ENCODE measurements at regions not wholly inside any gene's neighbourhood (a gene's known extent, or its start where the extent isn't known, plus 50 kb on each side); places are given as distances from the start of the nearest gene placed in this dataset.
"Not testable (repeated sequence)": the region's sequence is repeated elsewhere in the genome, so short reads cannot be mapped to it uniquely, and the experiment has no call there.

DNA sequence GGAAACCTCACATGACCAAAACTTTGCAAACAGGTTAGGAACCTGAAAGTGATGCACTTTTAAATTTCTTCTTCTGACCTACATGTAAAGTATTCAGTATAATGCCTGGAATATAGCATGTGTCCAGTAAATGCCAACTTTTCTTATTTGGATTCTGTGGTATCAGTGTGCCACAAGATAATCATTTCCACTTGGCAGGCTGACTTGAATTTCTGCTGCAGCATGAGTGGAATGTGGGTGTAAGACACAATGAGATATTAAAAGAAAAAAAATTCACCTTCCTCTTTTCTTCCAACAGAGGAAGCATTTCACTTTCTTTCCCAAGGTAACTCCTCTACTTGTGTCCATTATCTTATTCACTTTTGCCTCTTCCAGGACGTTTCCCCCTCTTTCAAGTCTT lies 141.9 kb upstream of the PRKD1 start:
- no peaks in the 10 kb centered on the region for H3K36me3 ChIP-seq (replicated peaks; ENCODE audit: insufficient read depth, low read length)
- H3K9me2 ChIP-seq (replicated peaks; ENCODE audit: insufficient read depth, low read length), result no peaks in the 10 kb centered on the region
- no peaks in the 10 kb centered on the region for H4K20me1 ChIP-seq (ENCODE audit: insufficient read depth, low read length)
- H2AFZ ChIP-seq (ENCODE audit: low read length), result no peak overlapping the region
- H3F3A ChIP-seq (ENCODE audit: insufficient read depth, low read length), result no peaks in the 10 kb centered on the region
- H3K79me2 ChIP-seq (ENCODE audit: low read length), result no peaks in the 10 kb centered on the region
- no peak overlapping the region for H3K4me3 ChIP-seq (ENCODE audit: low read length)
- no peaks in the 10 kb centered on the region for H3K27me3 ChIP-seq (replicated peaks; ENCODE audit: insufficient read depth, low read length)
- H3K9me3 ChIP-seq (replicated peaks; ENCODE audit: insufficient read depth, low read length), result no peaks in the 10 kb centered on the region
- no peak overlapping the region for H3K9ac ChIP-seq (ENCODE audit: low read length)
- H3K4me1 ChIP-seq (ENCODE audit: low read length), result no peaks in the 10 kb centered on the region
- TF ChIP-seq EZH2 (optimal IDR thresholded peaks at IDR 0.05; ENCODE audit: low read depth, low read length) (no peak), EZH2phosphoT487 (IDR thresholded peaks at IDR 0.05; ENCODE audit: low read length) (no peak)
- TF ChIP-seq, protein P1, sequence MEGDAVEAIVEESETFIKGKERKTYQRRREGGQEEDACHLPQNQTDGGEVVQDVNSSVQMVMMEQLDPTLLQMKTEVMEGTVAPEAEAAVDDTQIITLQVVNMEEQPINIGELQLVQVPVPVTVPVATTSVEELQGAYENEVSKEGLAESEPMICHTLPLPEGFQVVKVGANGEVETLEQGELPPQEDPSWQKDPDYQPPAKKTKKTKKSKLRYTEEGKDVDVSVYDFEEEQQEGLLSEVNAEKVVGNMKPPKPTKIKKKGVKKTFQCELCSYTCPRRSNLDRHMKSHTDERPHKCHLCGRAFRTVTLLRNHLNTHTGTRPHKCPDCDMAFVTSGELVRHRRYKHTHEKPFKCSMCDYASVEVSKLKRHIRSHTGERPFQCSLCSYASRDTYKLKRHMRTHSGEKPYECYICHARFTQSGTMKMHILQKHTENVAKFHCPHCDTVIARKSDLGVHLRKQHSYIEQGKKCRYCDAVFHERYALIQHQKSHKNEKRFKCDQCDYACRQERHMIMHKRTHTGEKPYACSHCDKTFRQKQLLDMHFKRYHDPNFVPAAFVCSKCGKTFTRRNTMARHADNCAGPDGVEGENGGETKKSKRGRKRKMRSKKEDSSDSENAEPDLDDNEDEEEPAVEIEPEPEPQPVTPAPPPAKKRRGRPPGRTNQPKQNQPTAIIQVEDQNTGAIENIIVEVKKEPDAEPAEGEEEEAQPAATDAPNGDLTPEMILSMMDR (IDR thresholded peaks at IDR 0.05; ENCODE audit: low read length), result no peak
- no peak overlapping the region for H3K4me2 ChIP-seq (ENCODE audit: low read depth, low read length)
- H3K27ac ChIP-seq (ENCODE audit: low read length), result no peak overlapping the region
- no peak for DNase-seq

DNA sequence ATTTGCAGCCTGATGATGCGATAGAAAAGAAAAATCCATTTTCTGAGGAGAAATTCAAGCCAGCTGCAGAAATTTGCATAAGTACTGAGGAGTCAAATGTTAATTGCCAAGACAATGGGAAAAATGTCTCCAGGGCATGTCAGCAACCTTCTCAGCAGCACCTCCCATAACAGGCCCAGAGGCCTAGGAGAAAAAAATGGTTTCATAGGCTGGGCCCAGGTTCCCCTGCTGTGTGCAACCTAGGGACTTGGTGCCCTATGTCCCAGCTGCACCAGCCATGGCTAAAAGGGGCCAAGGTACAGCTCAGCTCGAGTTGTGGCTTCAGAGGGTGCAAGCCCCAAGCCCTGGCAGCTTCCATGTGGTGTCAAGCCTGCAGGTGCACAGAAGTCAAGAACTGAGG lies 144.8 kb upstream of the PRKD1 start:
- H3K4me2 ChIP-seq (ENCODE audit: low read depth, low read length); H3K9me2 ChIP-seq (replicated peaks; ENCODE audit: insufficient read depth, low read length); DNase-seq; H3K4me1 ChIP-seq (ENCODE audit: low read length); H3K79me2 ChIP-seq (ENCODE audit: low read length); H4K20me1 ChIP-seq (ENCODE audit: insufficient read depth, low read length); H3K9ac ChIP-seq (ENCODE audit: low read length); H3K27ac ChIP-seq (ENCODE audit: low read length); H3K36me3 ChIP-seq (replicated peaks; ENCODE audit: insufficient read depth, low read length); H2AFZ ChIP-seq (ENCODE audit: low read length); H3F3A ChIP-seq (ENCODE audit: insufficient read depth, low read length); H3K9me3 ChIP-seq (replicated peaks; ENCODE audit: insufficient read depth, low read length); H3K27me3 ChIP-seq (replicated peaks; ENCODE audit: insufficient read depth, low read length); H3K4me3 ChIP-seq (ENCODE audit: low read length): not testable (repeated sequence)

DNA sequence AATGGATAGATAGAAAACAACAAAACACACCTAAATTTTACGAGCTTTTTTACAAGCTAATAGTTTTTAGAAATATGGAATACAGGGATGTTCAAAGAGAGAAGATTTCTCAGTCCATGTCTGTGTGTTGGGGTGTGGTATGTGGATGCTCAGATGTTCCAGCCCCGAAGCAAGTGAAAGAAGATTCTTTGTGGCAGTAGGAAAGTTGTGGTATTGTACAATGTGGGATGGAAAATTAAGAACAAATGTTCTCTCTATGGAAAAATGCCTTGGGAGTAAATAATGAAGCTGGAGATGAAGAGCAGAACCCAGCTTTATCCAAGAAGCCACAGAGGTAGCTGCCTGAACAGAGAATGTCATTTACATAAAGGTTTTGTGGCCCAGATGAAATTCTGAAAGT lies 150.3 kb upstream of the PRKD1 start:
- Histone ChIP-seq H3K9me2 (replicated peaks; ENCODE audit: insufficient read depth, low read length) (no peaks in the 10 kb centered on the region), H3K27ac (ENCODE audit: low read length) (no peak overlapping the region), H3K4me1 (ENCODE audit: low read length) (no peaks in the 10 kb centered on the region), H3K9ac (ENCODE audit: low read length) (no peak overlapping the region), H3K79me2 (ENCODE audit: low read length) (no peaks in the 10 kb centered on the region), H3K4me2 (ENCODE audit: low read depth, low read length) (no peak overlapping the region), H3K9me3 (replicated peaks; ENCODE audit: insufficient read depth, low read length) (no peaks in the 10 kb centered on the region), H3K36me3 (replicated peaks; ENCODE audit: insufficient read depth, low read length) (no peaks in the 10 kb centered on the region), H3K27me3 (replicated peaks; ENCODE audit: insufficient read depth, low read length) (no peaks in the 10 kb centered on the region), H2AFZ (ENCODE audit: low read length) (no peak overlapping the region), H4K20me1 (ENCODE audit: insufficient read depth, low read length) (no peaks in the 10 kb centered on the region), H3K4me3 (ENCODE audit: low read length) (no peak overlapping the region), H3F3A (ENCODE audit: insufficient read depth, low read length) (no peaks in the 10 kb centered on the region)
- TF ChIP-seq EZH2phosphoT487 (IDR thresholded peaks at IDR 0.05; ENCODE audit: low read length) (no peak), EZH2 (optimal IDR thresholded peaks at IDR 0.05; ENCODE audit: low read depth, low read length) (no peak)
- TF ChIP-seq, protein P1 (IDR thresholded peaks at IDR 0.05; ENCODE audit: low read length), result no peak
- no peak for DNase-seq

DNA sequence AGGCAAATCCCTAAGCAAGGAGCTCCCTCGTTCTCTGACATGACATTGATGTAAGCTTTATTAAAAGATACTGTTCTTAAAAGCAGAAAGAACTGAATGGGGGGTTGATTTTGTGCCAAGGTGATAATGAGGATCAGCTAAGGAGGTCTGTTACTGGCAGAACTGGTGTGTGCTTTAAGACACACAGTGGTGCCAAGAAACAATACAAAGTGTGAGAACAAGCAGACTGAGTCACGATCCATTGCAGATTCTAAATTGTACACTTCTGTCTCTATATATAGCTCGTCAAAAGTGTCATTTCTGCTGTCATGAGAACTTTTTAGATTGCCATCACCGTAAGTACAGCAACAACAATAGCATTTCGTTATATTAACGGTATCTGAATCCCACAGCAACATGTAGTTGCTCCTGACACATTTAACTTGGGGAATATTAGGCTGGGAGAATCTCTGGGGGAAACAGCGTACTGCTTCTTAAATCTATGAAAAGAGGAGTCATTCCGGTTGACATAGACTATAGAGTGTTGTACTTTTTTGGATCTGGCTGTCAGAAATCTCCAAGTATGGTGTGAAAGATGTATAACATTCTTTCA lies 151.3 kb upstream of the PRKD1 start:
- Histone ChIP-seq H3K9me2 (replicated peaks; ENCODE audit: insufficient read depth, low read length) (no peaks in the 10 kb centered on the region), H3K4me3 (ENCODE audit: low read length) (no peak overlapping the region), H3K9me3 (replicated peaks; ENCODE audit: insufficient read depth, low read length) (no peaks in the 10 kb centered on the region), H3K4me1 (ENCODE audit: low read length) (no peaks in the 10 kb centered on the region), H3K27ac (ENCODE audit: low read length) (no peak overlapping the region), H3F3A (ENCODE audit: insufficient read depth, low read length) (no peaks in the 10 kb centered on the region), H3K27me3 (replicated peaks; ENCODE audit: insufficient read depth, low read length) (no peaks in the 10 kb centered on the region), H3K4me2 (ENCODE audit: low read depth, low read length) (no peak overlapping the region), H3K9ac (ENCODE audit: low read length) (no peak overlapping the region), H3K36me3 (replicated peaks; ENCODE audit: insufficient read depth, low read length) (no peaks in the 10 kb centered on the region), H3K79me2 (ENCODE audit: low read length) (no peaks in the 10 kb centered on the region), H2AFZ (ENCODE audit: low read length) (no peak overlapping the region), H4K20me1 (ENCODE audit: insufficient read depth, low read length) (no peaks in the 10 kb centered on the region)
- TF ChIP-seq EZH2phosphoT487 (IDR thresholded peaks at IDR 0.05; ENCODE audit: low read length), result no peak
- TF ChIP-seq, protein P1 (IDR thresholded peaks at IDR 0.05; ENCODE audit: low read length), result no peak
- no peak for TF ChIP-seq EZH2 (optimal IDR thresholded peaks at IDR 0.05; ENCODE audit: low read depth, low read length)
- no peak for DNase-seq
